GM12878 (cell line): ENCODE measurements at regions not wholly inside any gene's neighbourhood (a gene's known extent, or its start where the extent isn't known, plus 50 kb on each side); places are given as distances from the start of the nearest gene placed in this dataset.

ENCODE experiments used
- ATAC-seq: fragments of 200-7000 bp; cut with Tn5 transposase; 3 replicates; pipeline ENCODE4 v1.9.1; 2020; ENCODE audit warnings: mild to moderate bottlenecking, moderate library complexity
- BruUV-seq: library from RNA; stranded (reverse); fragments of 400-500 nt; replicated peaks from 2 replicates; lab custom pipeline; 2021; lab: Mats Ljungman, UMichigan
- CTCF ChIA-PET: fragments of 300-600 bp; sonication (Branson Sonifier 250); formaldehyde crosslinking; extraction: SDS; loops from one replicate; lab custom pipeline; 2021; ENCODE audit warnings: inconsistent platforms; lab: Yijun Ruan, JAX
- POLR2A ChIA-PET: fragments of 350-600 bp; formaldehyde crosslinking; extraction: SDS; loops from one replicate; lab custom pipeline; 2021; ENCODE audit warnings: inconsistent platforms; lab: Charles Lee
- RAD21 ChIA-PET: fragments of 300-600 bp; sonication (Branson Sonifier 250); formaldehyde crosslinking; loops from one replicate; lab custom pipeline; 2023; ENCODE audit warnings: antibody characterized with exemption; ENCODE audit not compliant: unreplicated experiment; lab: Charles Lee
- SMC1A ChIA-PET: fragments of 300-600 bp; sonication (Branson Sonifier 250); formaldehyde crosslinking; loops from one replicate; lab custom pipeline; 2023; ENCODE audit not compliant: unreplicated experiment, uncharacterized antibody; lab: Charles Lee
- DNase-seq: peaks from one replicate; pipeline ENCODE4 v3.0.0-alpha.2; 2011; ENCODE audit warnings: low read depth, low spot score
- FAIRE-seq: peaks from 3 replicates; lab custom pipeline; 2011; peaks lifted over from hg19 to GRCh38; lab: Jason Lieb, UNC
- H2AFZ ChIP-seq: 2 replicates; pipeline ENCODE4 v1.6.0; 2011; ENCODE audit warnings: low read depth, low read length, control low read depth; ENCODE audit not compliant: control insufficient read depth
- H3K27ac ChIP-seq: 2 replicates; pipeline ENCODE4 v1.5.1; 2011; ENCODE audit warnings: control low read depth; ENCODE audit not compliant: control insufficient read depth, insufficient read depth
- H3K27me3 ChIP-seq, 2 experiments: replicated peaks in 1 of 2; 2 replicates each; pipeline versions ENCODE4 v1.6.0 to v1.6.1; 2011; ENCODE audit warnings: low read length in 1 of 2; ENCODE audit not compliant: control insufficient read depth in 2 of 2, insufficient read depth in 2 of 2
- H3K36me3 ChIP-seq, 2 experiments: 2 replicates each; pipeline ENCODE4 v1.5.1; 2011; ENCODE audit warnings: low read length in 1 of 2; ENCODE audit not compliant: control insufficient read depth in 2 of 2, insufficient read depth in 2 of 2
- H3K4me1 ChIP-seq: 2 replicates; pipeline ENCODE4 v1.6.1; 2011; ENCODE audit warnings: mild to moderate bottlenecking, low read length, moderate library complexity, mixed read lengths; ENCODE audit not compliant: control insufficient read depth, insufficient read depth
- H3K4me2 ChIP-seq: 2 replicates; pipeline ENCODE4 v1.6.0; 2011; ENCODE audit warnings: control low read depth; ENCODE audit not compliant: control insufficient read depth, insufficient read depth
- H3K4me3 ChIP-seq: fragments of 200-600 bp; sonication (generic); 2 replicates; pipeline ENCODE4 v1.5.1; 2016
- H3K79me2 ChIP-seq: 2 replicates; pipeline ENCODE4 v1.6.0; 2011; ENCODE audit warnings: low read length; ENCODE audit not compliant: control insufficient read depth, insufficient read depth
- H3K9ac ChIP-seq: 2 replicates; pipeline ENCODE4 v1.8.0; 2011; ENCODE audit warnings: low read length, control low read depth, mixed read lengths; ENCODE audit not compliant: control insufficient read depth, insufficient read depth
- H3K9me3 ChIP-seq: replicated peaks from 3 replicates; pipeline ENCODE4 v1.5.1; 2011; ENCODE audit warnings: mild to moderate bottlenecking, low read length; ENCODE audit not compliant: control insufficient read depth, insufficient read depth
- H4K20me1 ChIP-seq: 2 replicates; pipeline ENCODE4 v1.6.0; 2011; ENCODE audit not compliant: control insufficient read depth, insufficient read depth
- CREM ChIP-seq: IDR thresholded peaks from 2 replicates; pipeline ENCODE4 v1.6.1; 2014; ENCODE audit warnings: antibody characterized with exemption, low read depth
- CUX1 ChIP-seq: IDR thresholded peaks from 2 replicates; pipeline ENCODE4 v1.6.1; 2012; ENCODE audit warnings: improper control_type of control experiment, low read depth, low read length; ENCODE audit not compliant: insufficient replicate concordance
- HDAC2 ChIP-seq: fragments of 200-600 bp; sonication (generic); IDR thresholded peaks from 2 replicates; pipeline ENCODE4 v1.6.1; 2017
- HDAC6 ChIP-seq: fragments of 200-600 bp; sonication (generic); IDR thresholded peaks from one replicate; pipeline ENCODE4 v1.8.0; 2017; ENCODE audit warnings: antibody characterized with exemption; ENCODE audit not compliant: unreplicated experiment
- IKZF1 ChIP-seq: fragments of 450-650 bp; conservative IDR thresholded peaks from 2 replicates; pipeline ENCODE4 v1.6.1; 2017; ENCODE audit warnings: antibody characterized with exemption, mild to moderate bottlenecking
- JUNB ChIP-seq: IDR thresholded peaks from 2 replicates; pipeline ENCODE4 v1.6.1; 2016; ENCODE audit warnings: antibody characterized with exemption, mild to moderate bottlenecking
- MEF2A ChIP-seq: IDR thresholded peaks from 2 replicates; pipeline ENCODE4 v1.6.1; 2011; ENCODE audit warnings: low read depth, mild to moderate bottlenecking, low read length, moderate library complexity; ENCODE audit not compliant: insufficient read depth
- MTA2 ChIP-seq: fragments of 450-650 bp; IDR thresholded peaks from 2 replicates; pipeline ENCODE4 v1.6.1; 2016; ENCODE audit warnings: low read depth, mild to moderate bottlenecking, moderate library complexity
- MYB ChIP-seq: fragments of 150-350 bp; IDR thresholded peaks from 2 replicates; pipeline ENCODE4 v1.6.1; 2014; ENCODE audit warnings: mild to moderate bottlenecking, low read depth, low read length, borderline replicate concordance
- NFYA ChIP-seq: IDR thresholded peaks from 2 replicates; pipeline ENCODE4 v1.6.1; 2011; ENCODE audit warnings: low read depth, mild to moderate bottlenecking, low read length, improper control_type of control experiment, borderline replicate concordance
- NRF1 ChIP-seq: conservative IDR thresholded peaks from 2 replicates; pipeline ENCODE4 v1.6.1; 2011; ENCODE audit warnings: mild to moderate bottlenecking, low read depth, low read length, improper control_type of control experiment
- PML ChIP-seq: IDR thresholded peaks from 2 replicates; pipeline ENCODE4 v1.6.1; 2012; ENCODE audit warnings: low read length, inconsistent platforms
- POLR2AphosphoS2 ChIP-seq: IDR thresholded peaks from 2 replicates; pipeline ENCODE4 v1.6.1; 2011; ENCODE audit warnings: low read depth, mild to moderate bottlenecking, low read length, improper control_type of control experiment, moderate library complexity
- STAT1 ChIP-seq: fragments of 450-650 bp; conservative IDR thresholded peaks from 2 replicates; pipeline ENCODE4 v1.6.1; 2014; ENCODE audit warnings: antibody characterized with exemption, mild to moderate bottlenecking
- ZNF207 ChIP-seq: fragments of 450-650 bp; IDR thresholded peaks from 2 replicates; pipeline ENCODE4 v1.6.1; 2014; ENCODE audit warnings: antibody characterized with exemption, mild to moderate bottlenecking, borderline replicate concordance
- ZNF274 ChIP-seq: IDR thresholded peaks from one replicate; pipeline ENCODE4 v1.8.0; 2011; ENCODE audit not compliant: insufficient read length, insufficient read depth
- ZNF592 ChIP-seq: fragments of 450-650 bp; IDR thresholded peaks from 2 replicates; pipeline ENCODE4 v1.6.1; 2017; ENCODE audit warnings: mild to moderate bottlenecking, moderate library complexity
- WGBS: methylation state at CpG from one replicate; pipeline ENCODE4 v1.1.6; 2016; ENCODE audit warnings: low lambda C conversion rate; ENCODE audit not compliant: insufficient replicate concordance, insufficient coverage; ENCODE audit errors: missing lambda C conversion rate; 5-methylcytosine and 5-hydroxymethylcytosine counted together
- in situ Hi-C: fragments of 300-500 bp; cut with MboI; formaldehyde crosslinking; loops from 9 replicates; pipeline ENCODE4 v1.14.3; 2018; ENCODE audit warnings: mixed read lengths
- intact Hi-C: fragments of 100-400 bp; cut with micrococcal nuclease; formaldehyde crosslinking; loops from one replicate; pipeline ENCODE4 v1.14.2; 2022; ENCODE audit not compliant: unreplicated experiment

GRCh38 chr17:34773036-34773435, 188.2 kb downstream of the CCT6B start (continued):
- TF ChIP-seq CUX1 (no peak), IKZF1 (no peak)

- CTCF ChIA-PET = no interaction called here
- no peak overlapping the region for H3K9ac ChIP-seq
- no peak overlapping the region for H3K27ac ChIP-seq
- in situ Hi-C loops = no loop called here
- no peak overlapping the region for H2AFZ ChIP-seq
- intact Hi-C loops = no loop called here
- FAIRE-seq (no peak), DNase-seq (no peak), ATAC-seq (no peak)
- SMC1A ChIA-PET = no interaction called here
- 16% methylated on average over 5 of the region's 5 CpGs for WGBS
- H3K4me1 ChIP-seq = no peaks in the 10 kb centered on the region
- H3K27me3 ChIP-seq = peaks cover 0 to 2% of the 10 kb centered on the region in 2 experiments; a peak in 3 of 4 replicates
- POLR2A ChIA-PET = no interaction called here
- no peak overlapping the region for H3K4me2 ChIP-seq
- H3K36me3 ChIP-seq = no peaks in the 10 kb centered on the region
- no TSS peak for BruUV-seq
- H4K20me1 ChIP-seq = no peaks in the 10 kb centered on the region
- H3K9me3 ChIP-seq = no peaks in the 10 kb centered on the region
- no peaks in the 10 kb centered on the region for H3K79me2 ChIP-seq
- H3K4me3 ChIP-seq = no peak overlapping the region
- RAD21 ChIA-PET = no interaction called here
- TF ChIP-seq MYB (no peak), STAT1 (no peak), MEF2A (no peak), MTA2 (no peak), CREM (no peak), HDAC6 (no peak), NRF1 (no peak), JUNB (no peak), POLR2AphosphoS2 (no peak), ZNF207 (no peak), HDAC2 (no peak), ZNF592 (no peak), PML (no peak), NFYA (no peak), ZNF274 (no peak)
Measured at GRCh38 chr17:34771891-34772290, 189.4 kb downstream of the CCT6B start.
